Neural cell (in vitro differentiated cells): ENCODE measurements at regions not wholly inside any gene's neighbourhood (a gene's known extent, or its start where the extent isn't known, plus 50 kb on each side); places are given as distances from the start of the nearest gene placed in this dataset.

Experiments used
- CTCF ChIP-seq: fragments of 450-650 bp; IDR thresholded peaks from 2 replicates; pipeline ENCODE4 v1.5.1; 2014; ENCODE audit warnings: antibody characterized with exemption, mild to moderate bottlenecking, moderate library complexity; ENCODE audit not compliant: poor library complexity, severe bottlenecking
- EZH2 ChIP-seq: fragments of 200-600, 300-800 bp; shearing (Covaris generic), sonication (generic); IDR thresholded peaks from 2 replicates; pipeline ENCODE4 v1.6.1; 2014; ENCODE audit warnings: antibody characterized with exemption, low read length, borderline replicate concordance, mild to moderate bottlenecking; ENCODE audit not compliant: insufficient read depth, poor library complexity, severe bottlenecking

DNA sequence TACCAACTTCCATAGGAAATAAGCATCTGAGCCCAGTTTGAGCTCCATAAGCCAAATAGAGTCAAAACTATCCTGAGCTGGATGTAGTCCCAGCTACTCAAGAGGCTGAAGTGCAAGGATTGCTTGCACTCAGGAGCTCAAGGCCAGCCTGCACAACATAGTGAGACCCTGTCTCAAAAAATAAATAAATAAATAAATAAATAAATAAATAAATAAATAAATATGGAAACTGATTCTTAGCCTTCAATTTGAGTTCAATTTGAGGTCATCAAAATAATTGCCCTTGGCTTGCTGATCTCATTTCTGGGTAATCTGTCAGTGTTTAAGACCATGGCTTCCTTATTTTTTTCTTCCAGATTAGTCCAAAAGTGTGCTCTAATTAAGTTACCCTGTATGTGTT, 184.9 kb upstream of the CDH20 start:
- no peak for TF ChIP-seq CTCF
- TF ChIP-seq EZH2: no peak
